Tibial nerve (tissue), 4 donors: ENCODE measurements at regions not wholly inside any gene's neighbourhood (a gene's known extent, or its start where the extent isn't known, plus 50 kb on each side); places are given as distances from the start of the nearest gene placed in this dataset.

Source experiments
- DNase-seq, 2 donors: peaks; one replicate each; pipeline ENCODE4 v3.0.0-alpha.2; 2019; ENCODE audit warnings: low spot score in 2 of 2
- H3K27ac ChIP-seq, 4 donors: fragments of 200-600 bp; sonication (generic) in 3 of 4; one replicate each; pipeline ENCODE4 v1.5.1; 2017 to 2019; ENCODE audit warnings: mild to moderate bottlenecking in 1 of 4
- H3K27me3 ChIP-seq, 2 donors: fragments of 200-600 bp; sonication (generic) in 1 of 2; one replicate each; pipeline versions ENCODE4 v1.5.1 to v1.6.0; 2017 to 2019
- H3K36me3 ChIP-seq, 3 donors: fragments of 200-600 bp; sonication (generic); one replicate each; pipeline ENCODE4 v1.5.1; 2018 to 2019
- H3K4me1 ChIP-seq, 4 donors: fragments of 200-600 bp; sonication (generic) in 3 of 4; one replicate each; pipeline ENCODE4 v1.5.1; 2017 to 2019
- H3K4me3 ChIP-seq, 4 donors: fragments of 200-600 bp; sonication (generic) in 3 of 4; one replicate each; pipeline ENCODE4 v1.5.1; 2017 to 2019; ENCODE audit warnings: mild to moderate bottlenecking in 1 of 4, moderate library complexity in 1 of 4
- H3K9me3 ChIP-seq, 4 donors: fragments of 200-600 bp; sonication (generic) in 3 of 4; one replicate each; pipeline ENCODE4 v1.5.1; 2017 to 2019
- EP300 ChIP-seq, 2 donors: sonication (generic); formaldehyde crosslinking; IDR thresholded peaks; one replicate each; pipeline ENCODE4 v1.6.1; 2017; ENCODE audit warnings: antibody characterized with exemption in 2 of 2, mild to moderate bottlenecking in 1 of 2
- POLR2A ChIP-seq, 2 donors: fragments of 450-650 bp; IDR thresholded peaks; one replicate each; pipeline ENCODE4 v1.6.1; 2017; ENCODE audit warnings: antibody characterized with exemption in 2 of 2, mild to moderate bottlenecking in 2 of 2, moderate library complexity in 2 of 2
- WGBS, 2 donors: methylation state at CpG; one replicate each; pipeline ENCODE4 v1.1.5; 2018; 5-methylcytosine and 5-hydroxymethylcytosine counted together
- TF ChIP-seq, protein P1 (sequence below), 5 experiments: fragments of 200-600 bp in 3 of 5; fragments of 450-650 bp in 2 of 5; sonication (generic) in 3 of 5; IDR thresholded peaks; one replicate each; pipeline ENCODE4 v1.5.1; 2016 to 2019; ENCODE audit warnings: antibody characterized with exemption in 5 of 5, mild to moderate bottlenecking in 3 of 5, moderate library complexity in 2 of 5

DNA sequence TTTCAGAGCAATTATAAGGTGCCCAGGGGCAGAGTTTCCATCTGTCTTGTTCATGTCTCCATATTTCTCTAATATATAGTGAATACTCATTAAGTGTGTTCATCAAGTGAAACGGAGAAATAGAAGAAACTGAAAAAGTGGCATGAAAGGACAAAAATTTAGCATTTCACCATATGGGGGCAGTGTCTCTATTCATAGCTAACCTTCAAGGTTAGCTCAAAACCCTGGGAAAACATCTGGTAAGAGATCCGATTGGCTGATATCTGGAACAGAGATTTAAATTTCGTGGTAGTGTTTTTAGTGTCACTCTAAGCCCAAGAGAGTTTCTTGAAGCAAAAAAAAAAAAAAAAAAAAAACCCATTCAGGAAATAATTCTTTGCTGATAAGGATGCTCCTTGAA, 367.5 kb downstream of the DAD1 start:
- WGBS, 2 donors = 40 to 43% methylated on average over 3 of the region's 3 CpGs

DNA sequence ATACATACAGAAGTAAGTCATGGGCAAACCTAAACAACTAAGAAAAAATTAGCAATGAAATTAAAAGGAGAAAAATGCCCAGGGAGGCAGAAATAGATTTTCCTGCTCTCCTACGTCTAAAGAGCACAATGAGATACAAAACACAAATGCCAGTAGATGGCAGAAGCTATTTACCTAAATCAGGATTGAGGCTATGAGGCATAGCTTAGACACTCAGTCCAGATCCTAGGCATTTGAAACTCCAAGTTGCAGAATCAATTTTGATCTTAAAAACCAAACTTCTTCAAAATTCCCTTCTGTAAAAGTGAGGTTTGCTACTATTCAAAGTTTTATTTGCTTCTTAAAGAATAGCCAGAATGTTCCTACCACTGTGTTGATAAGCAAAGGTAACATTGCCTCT, 368.6 kb downstream of the DAD1 start:
- H3K27ac ChIP-seq = no peak overlapping the region
- TF ChIP-seq POLR2A (IDR thresholded peaks at IDR 0.05) (no peak), EP300 (IDR thresholded peaks at IDR 0.05) (no peak)
- TF ChIP-seq, protein P1, sequence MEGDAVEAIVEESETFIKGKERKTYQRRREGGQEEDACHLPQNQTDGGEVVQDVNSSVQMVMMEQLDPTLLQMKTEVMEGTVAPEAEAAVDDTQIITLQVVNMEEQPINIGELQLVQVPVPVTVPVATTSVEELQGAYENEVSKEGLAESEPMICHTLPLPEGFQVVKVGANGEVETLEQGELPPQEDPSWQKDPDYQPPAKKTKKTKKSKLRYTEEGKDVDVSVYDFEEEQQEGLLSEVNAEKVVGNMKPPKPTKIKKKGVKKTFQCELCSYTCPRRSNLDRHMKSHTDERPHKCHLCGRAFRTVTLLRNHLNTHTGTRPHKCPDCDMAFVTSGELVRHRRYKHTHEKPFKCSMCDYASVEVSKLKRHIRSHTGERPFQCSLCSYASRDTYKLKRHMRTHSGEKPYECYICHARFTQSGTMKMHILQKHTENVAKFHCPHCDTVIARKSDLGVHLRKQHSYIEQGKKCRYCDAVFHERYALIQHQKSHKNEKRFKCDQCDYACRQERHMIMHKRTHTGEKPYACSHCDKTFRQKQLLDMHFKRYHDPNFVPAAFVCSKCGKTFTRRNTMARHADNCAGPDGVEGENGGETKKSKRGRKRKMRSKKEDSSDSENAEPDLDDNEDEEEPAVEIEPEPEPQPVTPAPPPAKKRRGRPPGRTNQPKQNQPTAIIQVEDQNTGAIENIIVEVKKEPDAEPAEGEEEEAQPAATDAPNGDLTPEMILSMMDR (IDR thresholded peaks at IDR 0.05) = no peak
- no peaks in the 10 kb centered on the region for H3K36me3 ChIP-seq
- H3K4me3 ChIP-seq = no peak overlapping the region
- no peaks in the 10 kb centered on the region for H3K4me1 ChIP-seq
- DNase-seq = no peak
- WGBS, 2 donors = 6 to 33% methylated on average over 1 of the region's 1 CpG
- H3K9me3 ChIP-seq = no peaks in the 10 kb centered on the region
- H3K27me3 ChIP-seq = peaks cover 0 to 8% of the 10 kb centered on the region in 2 donors

More for the DNA sequence above, 367.5 kb downstream of the DAD1 start:
- Histone ChIP-seq H3K9me3 (no peaks in the 10 kb centered on the region), H3K36me3 (no peaks in the 10 kb centered on the region), H3K27me3 (peaks cover 0 to 8% of the 10 kb centered on the region in 2 donors), H3K4me1 (no peaks in the 10 kb centered on the region), H3K4me3 (no peak overlapping the region), H3K27ac (no peak overlapping the region)
- DNase-seq = no peak
- TF ChIP-seq POLR2A (IDR thresholded peaks at IDR 0.05) = no peak
- TF ChIP-seq, protein P1 (IDR thresholded peaks at IDR 0.05) = no peak
- no peak for TF ChIP-seq EP300 (IDR thresholded peaks at IDR 0.05)

DNA sequence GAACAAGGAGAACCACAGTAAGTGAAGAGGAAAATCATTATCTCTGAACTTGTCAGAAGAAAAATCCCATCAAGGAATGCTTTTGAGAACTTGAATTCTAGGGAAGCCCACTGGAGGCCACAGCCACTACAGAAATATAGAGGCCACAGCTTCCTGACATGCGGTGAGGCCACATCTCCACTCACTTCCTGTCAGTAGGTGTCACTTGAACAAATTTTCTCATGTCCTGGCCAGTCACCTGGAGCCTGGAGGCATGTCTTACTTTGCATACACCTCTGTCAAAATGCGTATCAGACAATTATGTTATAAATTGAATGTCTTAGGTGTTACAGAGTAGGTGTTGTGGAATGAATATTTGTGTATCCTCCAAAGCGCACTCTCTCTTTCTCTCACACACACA, 370.3 kb downstream of the DAD1 start:
- WGBS, 2 donors = 78 to 79% methylated on average over 3 of the region's 3 CpGs
- Histone ChIP-seq H3K27ac (no peak overlapping the region), H3K4me3 (no peak overlapping the region), H3K36me3 (no peaks in the 10 kb centered on the region), H3K27me3 (peaks cover 0 to 8% of the 10 kb centered on the region in 2 donors), H3K4me1 (no peaks in the 10 kb centered on the region), H3K9me3 (no peaks in the 10 kb centered on the region)
- DNase-seq = no peak
- TF ChIP-seq EP300 (IDR thresholded peaks at IDR 0.05) = no peak
- no peak for TF ChIP-seq POLR2A (IDR thresholded peaks at IDR 0.05)
- TF ChIP-seq, protein P1 (IDR thresholded peaks at IDR 0.05) = no peak

DNA sequence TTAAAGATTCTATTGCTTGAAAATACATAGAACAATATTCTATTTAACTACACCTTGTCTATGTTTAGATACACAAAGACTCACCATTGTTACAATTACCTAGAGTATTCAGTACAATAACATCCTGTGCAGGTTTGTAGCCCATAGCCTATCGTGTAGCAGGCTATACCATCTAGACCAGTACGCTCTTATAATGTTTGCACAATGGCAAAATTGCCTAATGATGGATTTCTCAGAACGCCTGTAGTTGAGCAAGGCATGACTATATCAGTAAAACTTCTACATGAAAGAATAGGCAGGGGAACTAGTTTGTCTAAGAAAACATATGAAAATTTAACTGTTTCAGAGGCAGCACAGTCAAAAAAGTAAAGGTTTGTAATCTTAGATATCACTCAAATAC, 375.9 kb downstream of the DAD1 start:
- H3K27me3 ChIP-seq = no peaks in the 10 kb centered on the region
- TF ChIP-seq EP300 (IDR thresholded peaks at IDR 0.05) = no peak
- TF ChIP-seq, protein P1 (IDR thresholded peaks at IDR 0.05) = no peak
- no peak for TF ChIP-seq POLR2A (IDR thresholded peaks at IDR 0.05)
- H3K4me1 ChIP-seq = no peaks in the 10 kb centered on the region
- H3K36me3 ChIP-seq = no peaks in the 10 kb centered on the region
- no peak overlapping the region for H3K27ac ChIP-seq
- DNase-seq = no peak
- no peak overlapping the region for H3K4me3 ChIP-seq
- no peaks in the 10 kb centered on the region for H3K9me3 ChIP-seq
- WGBS, 2 donors = 62 to 68% methylated on average over 3 of the region's 3 CpGs

DNA sequence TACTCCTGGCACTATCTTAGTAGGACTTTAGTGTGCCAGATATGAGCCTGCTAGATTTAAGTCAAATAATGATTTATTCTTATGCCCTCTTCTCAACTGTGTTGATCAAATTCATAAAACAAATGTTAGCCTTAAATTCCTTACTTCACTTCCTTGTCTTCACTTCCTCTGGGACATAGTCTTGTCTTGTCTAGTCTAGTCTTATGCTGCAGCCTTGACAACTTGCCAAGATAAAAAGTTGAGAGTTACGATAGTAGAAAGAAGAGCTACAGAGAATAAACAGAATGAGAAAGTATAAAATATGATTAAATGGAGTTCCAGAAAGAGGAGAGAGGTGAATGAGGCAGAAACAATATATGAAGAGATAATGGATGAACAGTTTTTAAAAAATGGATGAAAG, 378.1 kb downstream of the DAD1 start:
- TF ChIP-seq EP300 (IDR thresholded peaks at IDR 0.05) (no peak), POLR2A (IDR thresholded peaks at IDR 0.05) (no peak)
- TF ChIP-seq, protein P1 (IDR thresholded peaks at IDR 0.05) = no peak
- WGBS, 2 donors = 21% methylated on average over 1 of the region's 1 CpG
- H3K9me3 ChIP-seq = no peaks in the 10 kb centered on the region
- H3K4me3 ChIP-seq = no peak overlapping the region
- H3K36me3 ChIP-seq = no peaks in the 10 kb centered on the region
- DNase-seq = no peak
- no peaks in the 10 kb centered on the region for H3K4me1 ChIP-seq
- no peak overlapping the region for H3K27ac ChIP-seq
- H3K27me3 ChIP-seq = no peaks in the 10 kb centered on the region
